Glomerular endothelial cell (primary cell): ENCODE measurements at regions not wholly inside any gene's neighbourhood (a gene's known extent, or its start where the extent isn't known, plus 50 kb on each side); places are given as distances from the start of the nearest gene placed in this dataset.
"Not testable (repeated sequence)": the region's sequence is repeated elsewhere in the genome, so short reads cannot be mapped to it uniquely, and the experiment has no call there.

Experiments used
- DNase-seq: peaks from one replicate; pipeline ENCODE4 v3.0.0-alpha.2; 2011; ENCODE audit warnings: low read depth, low spot score; ENCODE audit errors: extremely low read depth

DNA sequence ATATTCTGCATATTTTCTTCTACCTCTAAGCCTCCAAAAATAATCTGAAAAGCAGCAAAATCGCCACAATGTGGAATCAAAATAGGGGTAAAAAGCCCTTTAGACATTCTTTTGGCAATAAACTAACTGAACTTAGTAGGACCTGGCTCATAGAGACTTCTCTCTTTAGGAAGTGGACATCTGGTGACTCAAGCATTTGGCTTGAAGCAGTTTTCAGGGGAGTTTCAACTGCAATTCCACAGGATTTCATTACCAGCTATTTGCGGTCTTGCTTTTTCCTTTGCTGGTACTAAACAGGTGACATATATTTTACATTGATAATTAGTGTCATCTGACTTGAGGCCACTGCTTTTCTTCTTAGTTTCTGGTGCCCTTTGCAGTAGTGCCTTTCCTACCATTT is 173.2 kb upstream of the FBN2 start:
- DNase-seq, result no peak

DNA sequence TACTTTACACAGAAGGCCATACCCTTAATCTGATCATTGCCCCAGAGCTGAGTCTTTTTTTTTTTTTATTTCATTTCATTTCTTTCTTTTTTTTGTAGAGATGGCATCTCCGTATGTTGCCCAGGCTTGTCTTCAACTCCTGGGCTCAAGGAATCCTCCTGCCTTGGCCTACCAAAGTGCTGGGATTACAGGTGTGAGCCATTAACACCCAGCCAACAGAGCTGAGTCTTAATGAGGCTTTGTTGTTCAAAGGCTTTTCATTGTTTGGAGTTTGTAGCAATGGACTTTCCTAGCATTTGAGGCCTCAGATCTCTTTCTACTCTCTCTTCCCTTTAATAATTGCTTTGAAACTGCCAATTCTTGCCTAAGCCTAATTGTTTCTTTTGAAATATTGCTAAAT is 176.5 kb upstream of the FBN2 start:
- DNase-seq, result no peak

DNA sequence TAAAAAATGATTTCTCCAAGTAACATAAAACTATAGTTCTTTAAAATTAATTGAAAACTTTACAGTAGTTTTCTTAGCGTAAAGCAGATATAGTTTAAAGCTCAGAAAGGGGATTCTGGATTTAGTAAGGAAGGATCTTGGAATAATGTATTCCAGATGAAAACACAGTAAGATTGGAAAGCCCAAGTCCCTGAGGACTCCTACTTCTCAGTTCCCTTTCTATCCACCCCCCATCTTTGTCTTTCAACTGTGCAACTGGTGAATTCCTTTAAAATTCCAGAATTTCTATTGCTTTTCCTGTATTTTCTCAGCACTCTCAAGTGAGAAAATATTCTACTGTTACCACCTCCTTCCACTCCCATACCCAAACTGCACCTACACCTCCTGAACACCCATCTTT is 184.5 kb upstream of the FBN2 start:
- DNase-seq, result no peak

DNA sequence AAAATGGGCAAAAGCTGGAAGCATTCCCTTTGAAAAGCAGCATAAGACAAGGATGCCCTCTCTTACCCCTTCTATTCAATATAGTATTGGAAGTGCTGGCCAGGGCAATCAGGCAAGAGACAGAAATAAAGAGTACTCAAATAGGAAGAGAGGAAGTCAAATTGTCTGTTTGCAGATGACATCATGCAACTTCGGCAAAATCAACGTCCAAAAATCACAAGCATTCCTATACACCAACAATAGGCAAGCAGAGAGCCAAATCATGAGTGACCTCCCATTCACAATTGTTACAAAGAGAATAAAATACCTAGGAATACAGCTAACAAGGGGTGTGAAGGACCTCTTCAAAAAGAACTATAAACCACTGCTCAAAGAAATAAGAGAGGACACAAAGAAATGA is 192.0 kb upstream of the FBN2 start:
- DNase-seq, result not testable (repeated sequence)

DNA sequence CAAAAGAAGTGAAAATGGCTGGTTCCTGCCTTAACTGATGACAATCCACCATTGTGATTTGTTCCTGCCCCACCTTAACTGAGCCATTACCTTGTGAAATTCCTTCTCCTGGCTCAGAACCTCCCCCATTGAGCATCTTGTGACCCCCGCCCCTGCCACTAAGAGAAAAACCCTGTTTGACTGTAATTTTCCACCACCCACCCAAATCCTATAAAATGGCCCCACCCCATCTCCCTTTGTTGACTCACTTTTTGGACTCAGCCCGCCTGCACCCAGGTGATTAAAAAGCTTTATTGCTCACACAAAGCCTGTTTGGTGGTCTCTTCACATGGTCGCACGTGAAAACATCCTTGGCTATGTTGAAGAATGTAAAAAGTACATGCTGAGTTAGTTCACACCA is 197.6 kb upstream of the FBN2 start:
- DNase-seq, result not testable (repeated sequence)

DNA sequence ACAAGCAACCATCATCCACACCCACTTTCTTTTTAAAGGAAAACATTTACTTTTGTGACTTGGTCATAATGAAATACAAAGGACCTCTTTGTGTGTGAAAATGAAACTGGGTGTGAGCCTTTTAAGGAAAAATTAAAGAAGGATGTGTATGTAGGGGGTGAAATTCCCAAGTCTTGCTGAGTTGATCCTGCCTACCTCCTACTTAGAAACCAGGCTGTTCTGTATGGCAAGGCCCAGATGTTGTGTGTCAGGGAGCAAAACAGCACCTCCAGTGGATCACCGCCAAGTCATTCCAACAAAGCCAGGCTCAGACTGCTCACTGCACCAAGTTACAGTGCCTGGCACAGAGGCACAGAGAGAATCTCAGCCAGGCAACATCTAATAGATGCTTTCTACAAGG is 198.5 kb upstream of the FBN2 start:
- no peak for DNase-seq

DNA sequence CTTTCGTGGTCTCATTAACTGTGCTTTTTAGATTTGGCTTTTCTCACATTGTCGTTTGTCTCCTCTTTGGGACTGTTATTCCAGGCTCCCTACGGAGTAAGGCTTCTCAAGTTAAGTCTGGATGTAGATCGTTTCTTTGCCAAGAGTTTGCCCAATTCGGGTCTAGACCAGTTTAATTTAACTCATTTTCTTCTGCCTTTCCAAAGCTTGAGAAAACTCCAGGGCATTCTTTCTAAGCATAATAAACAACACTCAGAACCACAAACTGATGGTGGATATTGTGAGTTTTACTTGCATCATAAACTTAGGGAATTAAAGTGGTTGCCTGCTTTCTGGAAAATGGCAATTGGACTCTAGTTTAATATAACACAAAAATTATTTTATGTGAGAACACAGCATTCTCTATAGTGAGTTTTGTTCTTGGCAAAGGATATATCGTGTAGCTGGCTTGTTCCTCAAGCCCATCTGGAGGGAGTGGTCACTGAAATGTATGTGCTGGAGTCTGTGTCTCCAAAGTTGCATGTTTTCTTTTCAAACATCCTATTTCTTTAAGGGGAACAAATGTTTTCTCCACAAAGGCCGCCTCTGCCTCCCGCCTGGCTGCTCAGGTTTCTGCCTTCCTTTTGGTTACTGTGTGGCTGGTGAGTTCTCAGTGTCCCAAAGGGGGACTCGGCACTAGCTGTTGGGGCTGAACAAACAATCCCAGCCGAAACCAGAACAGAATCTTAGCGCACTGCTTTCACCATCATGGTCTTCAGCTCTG is 211.3 kb upstream of the FBN2 start:
- no peak for DNase-seq

DNA sequence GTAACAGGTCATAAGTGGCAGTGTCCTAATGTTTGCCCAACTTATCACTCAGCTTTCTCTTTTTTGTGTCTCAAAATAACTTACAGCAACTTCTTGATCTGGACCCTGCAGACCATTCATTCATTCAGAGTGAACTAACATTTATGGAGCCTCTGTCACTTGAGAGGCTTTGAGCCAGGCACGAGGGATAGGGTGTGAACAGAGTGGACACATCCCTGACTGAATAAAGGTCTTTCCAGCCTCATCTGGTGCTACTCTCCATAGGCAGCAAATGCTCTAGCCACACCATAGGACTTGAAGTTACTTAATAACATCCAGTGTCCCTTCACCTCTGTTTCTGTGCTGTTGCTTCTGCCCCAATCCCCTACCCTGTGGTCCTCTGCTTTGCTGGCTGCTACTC is 212.1 kb upstream of the FBN2 start:
- no peak for DNase-seq

DNA sequence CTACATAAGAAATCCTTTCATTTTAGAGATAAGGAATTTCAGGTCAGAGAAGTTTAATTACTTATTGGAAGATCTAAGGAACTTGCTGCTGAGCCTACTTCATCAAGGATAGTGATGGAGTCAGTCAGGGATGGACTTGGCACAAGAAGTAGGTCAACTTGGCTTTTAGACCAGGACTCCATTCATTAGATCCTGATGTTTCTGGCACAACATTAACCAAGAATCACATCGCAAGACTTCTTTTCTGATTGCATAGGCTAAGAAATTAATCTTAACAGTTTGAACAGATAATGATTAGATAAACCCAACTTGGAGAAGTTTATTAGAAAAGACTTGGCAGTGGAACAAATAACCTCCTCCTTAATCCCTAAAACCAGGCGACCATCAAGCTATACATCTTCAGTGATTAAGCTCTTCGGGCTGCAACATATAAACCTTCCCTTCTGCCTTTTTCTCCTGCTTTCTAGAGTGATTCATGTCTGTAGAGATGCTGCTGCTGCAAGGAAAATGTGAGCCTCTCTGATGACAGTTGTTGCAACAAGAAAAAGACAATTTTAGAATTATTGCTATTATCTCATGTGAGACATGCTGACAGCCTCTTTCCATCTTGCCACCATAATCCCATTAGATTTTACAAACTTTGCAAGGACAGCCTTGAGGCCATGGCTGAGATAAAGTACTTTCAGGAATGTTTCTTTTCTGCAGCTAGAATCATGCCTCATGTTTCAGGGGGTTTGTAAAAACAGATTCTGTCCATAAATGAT is 207.9 kb upstream of the SLC27A6 start:
- DNase-seq, result no peak

DNA sequence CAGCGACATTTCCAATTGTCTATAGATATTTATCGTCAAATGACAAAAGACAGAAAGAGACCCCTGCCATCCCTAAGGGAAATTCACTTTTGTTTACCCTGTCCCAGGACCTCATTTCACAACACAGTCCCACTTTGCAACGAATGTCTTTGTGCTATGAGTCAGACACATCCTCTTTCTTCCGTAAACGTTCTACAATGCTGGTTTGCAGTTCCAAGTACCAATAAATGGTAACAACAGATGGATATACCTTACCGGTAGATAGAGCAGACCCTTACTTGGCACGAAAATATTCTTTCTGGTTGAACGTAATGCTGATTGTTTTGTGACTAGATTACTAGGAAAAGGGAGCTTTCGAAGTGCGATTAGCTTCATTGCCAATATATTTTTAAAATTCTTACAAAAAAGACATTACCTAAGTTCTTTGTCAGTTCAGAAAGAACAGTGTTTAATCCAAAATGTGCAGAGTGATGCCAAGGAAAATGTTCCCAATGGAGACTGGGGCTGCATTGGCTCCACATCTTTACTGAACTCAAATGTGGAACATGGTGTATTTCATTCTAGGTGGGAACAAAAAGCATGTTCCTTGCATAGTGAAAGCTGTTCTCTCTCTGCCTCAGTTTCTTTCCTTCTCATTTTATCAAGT is 202.5 kb upstream of the SLC27A6 start:
- no peak for DNase-seq

DNA sequence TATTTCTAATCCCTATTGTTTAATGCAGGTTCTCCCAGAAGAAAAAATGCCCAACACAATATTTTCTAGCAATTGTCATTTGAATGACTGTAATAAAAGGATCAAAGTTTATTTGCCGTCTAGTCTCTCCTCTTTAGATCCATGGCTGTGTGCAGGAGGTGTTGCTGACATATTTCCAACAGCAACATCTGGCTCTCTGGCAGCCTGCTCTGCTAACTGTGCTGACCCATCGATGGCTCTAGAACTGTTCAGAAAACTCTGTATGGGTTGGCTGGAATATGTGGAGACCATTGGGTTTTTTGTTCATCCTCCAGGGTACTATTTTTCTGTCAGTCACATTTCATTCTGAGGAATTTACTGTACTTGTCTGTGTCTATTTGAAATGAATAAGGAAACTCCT is 202.0 kb upstream of the SLC27A6 start:
- DNase-seq, result no peak

DNA sequence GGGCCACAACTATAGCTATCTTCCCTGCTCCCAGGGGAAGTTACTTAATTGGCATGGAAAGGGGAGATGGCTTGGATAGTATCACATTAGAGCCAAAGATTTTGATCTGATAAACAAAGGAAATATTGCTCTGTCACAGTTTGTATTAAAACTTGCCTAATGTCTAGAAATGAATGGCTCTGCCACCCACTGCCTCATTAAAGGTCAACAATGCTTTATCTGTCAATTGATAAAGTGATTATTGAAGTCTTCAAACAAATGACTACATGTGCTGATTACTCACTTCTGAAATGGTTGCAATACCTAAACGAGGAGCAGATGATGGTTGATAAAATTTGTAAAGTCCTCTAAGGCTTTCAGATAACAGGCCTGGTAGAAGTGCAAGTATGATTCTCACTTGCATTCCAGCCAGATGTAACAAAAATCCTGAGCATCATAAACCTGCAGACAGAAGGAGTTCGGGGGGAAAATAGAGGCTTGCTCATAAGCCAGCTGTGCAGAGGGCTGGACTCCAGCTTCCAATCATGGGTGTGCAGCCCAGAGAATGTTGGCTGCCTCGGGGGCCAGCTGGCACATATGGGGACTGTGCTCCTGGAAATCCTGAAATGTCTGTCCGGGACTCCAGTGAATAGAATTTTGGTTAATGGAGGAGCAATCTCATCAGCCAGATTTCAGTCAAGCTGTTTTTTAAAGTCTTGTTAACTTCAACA is 200.5 kb upstream of the SLC27A6 start:
- no peak for DNase-seq

DNA sequence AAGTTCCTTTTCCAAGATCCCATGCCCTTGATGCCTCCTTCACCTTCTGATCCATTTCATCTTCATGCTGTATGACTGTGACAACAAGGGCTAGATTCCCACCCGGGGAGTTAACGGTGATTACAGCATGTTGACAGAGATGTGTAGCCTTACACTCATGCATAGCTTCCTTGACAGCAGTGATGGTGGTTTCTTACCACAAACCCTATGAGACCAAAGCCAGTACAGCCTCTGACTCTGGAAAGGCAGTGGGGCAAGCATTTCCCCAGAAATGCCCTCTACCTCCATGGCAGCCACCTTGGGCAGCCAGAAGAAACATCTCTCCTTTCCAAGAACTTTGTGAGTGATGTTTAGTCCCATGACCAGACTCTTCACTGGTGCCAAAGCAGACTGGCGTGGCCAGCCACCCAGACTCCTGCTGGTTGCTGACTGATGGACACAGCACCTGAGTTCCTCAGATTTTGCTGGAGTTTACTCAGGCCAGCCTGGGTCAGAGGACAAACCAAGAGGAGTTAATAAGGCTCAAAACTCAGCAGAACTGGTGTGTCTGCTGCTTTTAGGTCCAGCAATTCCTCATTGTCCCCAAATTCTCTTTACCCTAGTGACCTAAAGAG is 199.7 kb upstream of the SLC27A6 start:
- no peak for DNase-seq

DNA sequence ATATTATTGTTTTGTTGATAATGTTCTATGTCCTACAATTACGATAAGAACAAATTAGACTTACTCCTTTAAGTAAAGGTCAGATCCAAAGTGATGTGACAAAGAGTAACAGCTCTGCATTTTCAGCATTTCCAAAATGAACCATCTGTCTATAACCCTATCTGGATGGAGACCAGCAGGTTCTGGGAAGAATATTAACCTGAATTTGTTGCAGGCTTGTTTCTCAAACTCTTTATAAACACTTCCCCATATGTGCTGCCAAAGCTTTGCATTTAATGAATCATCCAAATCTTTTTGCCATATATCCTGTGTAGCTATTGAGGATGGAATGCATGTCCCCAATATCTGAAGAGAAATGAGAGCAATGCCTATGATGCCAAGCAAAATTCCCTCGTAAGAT is 198.9 kb upstream of the SLC27A6 start:
- DNase-seq, result no peak

DNA sequence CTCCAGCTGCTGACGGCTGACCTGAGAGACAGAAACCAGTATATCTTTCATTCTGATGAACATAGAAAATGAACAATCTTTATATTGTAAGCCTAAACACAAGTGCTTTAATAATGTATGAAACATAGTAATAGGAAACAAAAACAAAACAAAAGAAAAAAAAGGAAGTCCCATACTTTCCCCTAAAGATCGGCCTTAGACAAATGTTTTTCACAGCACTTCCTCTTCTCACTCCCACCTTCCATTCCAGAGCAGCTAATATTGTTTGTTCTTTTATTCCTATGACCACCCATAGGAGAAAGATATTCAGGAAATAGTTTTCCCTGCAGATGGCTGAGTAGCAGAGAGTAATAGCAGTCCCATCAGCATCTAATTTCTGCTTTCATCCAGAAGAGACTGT is 194.4 kb upstream of the SLC27A6 start:
- DNase-seq, result no peak

DNA sequence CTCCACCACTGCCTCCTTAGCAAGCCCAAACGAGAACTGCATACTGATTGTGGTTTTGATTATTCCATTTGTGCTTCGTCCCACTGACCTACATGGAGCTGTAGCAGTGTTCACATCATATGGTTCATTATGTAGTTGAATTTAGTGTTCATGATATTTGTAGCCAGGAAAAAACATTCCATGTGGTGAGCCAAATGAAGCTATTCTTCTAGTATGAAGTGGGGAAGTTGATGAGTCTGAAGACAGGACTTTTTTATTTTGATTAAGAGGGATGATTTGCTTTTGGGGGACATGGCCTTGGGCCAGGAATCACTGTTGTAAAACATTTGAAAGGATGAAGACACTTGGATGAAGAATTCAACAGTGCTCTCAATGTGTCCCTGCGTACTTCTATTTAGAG is 192.9 kb upstream of the SLC27A6 start:
- no peak for DNase-seq

DNA sequence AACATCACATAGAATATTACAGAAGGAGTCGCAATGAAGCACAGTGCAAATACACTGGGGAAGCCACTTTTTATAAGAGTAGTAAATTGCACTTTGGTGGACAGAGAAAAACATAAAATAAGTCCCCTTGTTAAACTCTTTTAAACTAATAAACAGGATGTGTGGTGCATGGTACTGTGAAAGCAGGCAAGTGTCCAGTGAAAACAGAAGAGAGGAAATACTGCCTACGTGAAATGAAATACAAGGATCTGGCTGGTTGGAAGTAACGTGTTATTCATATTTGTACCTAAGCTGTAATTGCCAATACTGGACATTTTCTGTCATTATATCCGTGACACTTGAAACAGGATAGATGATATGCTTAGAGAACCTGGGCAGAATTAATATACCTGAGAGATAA is 191.9 kb upstream of the SLC27A6 start:
- no peak for DNase-seq

DNA sequence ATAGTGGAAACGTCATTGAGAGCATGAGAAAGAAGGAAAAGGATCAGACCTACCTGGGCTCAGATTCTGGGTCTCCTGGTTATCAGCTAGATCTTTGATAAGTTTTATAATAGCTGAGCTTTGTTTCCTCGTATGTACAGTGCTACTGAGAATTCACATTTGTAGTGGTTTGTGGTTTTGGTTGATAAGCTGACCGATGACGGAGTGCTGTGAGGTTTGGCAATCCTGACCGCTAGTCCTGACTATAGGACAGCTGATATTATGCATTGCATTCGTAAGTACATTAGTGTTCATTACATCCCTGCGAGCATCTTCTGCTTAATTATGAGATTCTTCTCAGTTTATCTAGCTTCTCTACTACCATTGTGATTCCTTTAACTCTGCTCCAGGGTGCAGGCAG is 190.7 kb upstream of the SLC27A6 start:
- DNase-seq, result no peak

DNA sequence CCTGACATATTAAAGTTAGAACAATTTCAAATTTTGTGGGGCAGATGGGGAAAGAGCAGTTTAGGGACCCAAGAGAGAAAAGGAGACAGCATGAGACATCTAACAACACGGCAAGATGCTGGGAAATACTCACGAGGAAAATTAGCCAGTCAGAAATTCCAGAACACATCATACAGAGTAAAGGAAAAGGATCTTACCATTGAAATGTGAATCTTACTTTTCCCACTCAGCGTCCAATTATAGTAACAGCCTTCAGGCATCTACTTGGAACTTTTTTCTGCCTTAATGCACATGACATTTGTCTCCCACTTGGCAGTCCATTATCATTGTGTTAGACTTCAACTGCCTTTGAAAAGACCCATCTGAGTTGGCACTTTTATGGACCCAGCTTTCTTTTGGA is 189.7 kb upstream of the SLC27A6 start:
- DNase-seq, result no peak

DNA sequence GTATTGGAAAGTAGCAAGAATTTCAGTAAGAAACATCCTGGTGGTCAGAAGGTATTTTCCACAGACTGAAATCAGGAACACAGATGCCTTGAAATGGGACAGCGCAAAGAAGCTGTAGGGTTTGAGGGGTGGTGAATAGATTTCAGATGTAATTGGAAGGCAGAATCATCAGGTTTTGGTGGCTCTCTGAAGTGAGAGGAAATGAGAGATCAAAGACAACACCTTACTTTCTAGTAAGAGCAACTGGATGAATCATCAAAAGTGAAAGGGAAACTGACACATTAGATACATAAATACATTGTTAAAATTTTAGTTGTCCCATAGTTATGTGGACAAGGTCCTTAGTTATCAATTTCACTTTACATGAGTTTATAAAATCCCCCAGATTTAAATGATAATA is 188.2 kb upstream of the SLC27A6 start:
- no peak for DNase-seq

DNA sequence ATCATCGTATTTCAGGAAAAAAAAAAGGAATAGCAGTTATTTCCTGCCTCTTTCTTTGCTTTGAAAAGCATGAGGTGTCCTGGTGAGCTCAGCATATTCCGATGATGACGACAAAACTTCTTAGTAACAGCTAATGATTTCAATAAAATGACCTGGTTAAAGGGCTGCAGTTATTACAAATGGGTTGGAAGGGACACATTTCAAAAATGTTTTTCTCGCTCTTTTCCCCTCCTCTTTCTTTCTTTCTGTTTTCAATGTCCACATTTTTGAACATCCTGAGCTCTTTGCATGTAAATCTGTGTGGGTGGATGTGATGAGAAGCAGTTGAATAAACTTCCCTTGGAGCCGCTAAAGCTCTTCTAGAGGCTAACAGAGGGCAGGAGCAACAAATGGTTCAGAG is 186.8 kb upstream of the SLC27A6 start:
- DNase-seq, result no peak
